ENCODE measurements at regions not wholly inside any gene's neighbourhood (a gene's known extent, or its start where the extent isn't known, plus 50 kb on each side); places are given as distances from the start of the nearest gene placed in this dataset.
"Not testable (repeated sequence)": the region's sequence is repeated elsewhere in the genome, so short reads cannot be mapped to it uniquely, and the experiment has no call there.

- DNase-seq (ENCODE audit: low spot score), result no peak
Measured at GRCh38 chr7:140283472-140283871, 106.7 kb upstream of the KDM7A start.

DNA sequence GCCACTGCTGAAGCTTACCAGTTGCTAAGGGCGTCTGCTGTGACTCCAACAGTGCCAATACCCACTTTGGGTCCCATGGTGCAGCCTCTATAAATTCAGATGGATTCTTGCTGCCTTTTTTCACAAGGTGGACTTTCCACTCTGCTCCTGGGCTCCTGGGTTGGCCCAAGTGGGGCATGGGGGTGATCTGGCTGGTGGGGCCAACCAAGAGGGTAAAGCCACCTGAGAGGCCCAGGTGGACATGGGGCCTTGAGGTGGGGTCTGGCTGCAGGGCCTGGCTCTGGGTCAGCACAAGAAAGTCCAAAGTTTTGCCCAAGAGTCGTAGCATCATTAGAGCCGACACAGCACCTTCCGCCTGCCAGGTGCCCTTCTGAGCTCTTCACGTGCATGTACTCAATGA lies 105.2 kb upstream of the KDM7A start:
- DNase-seq (ENCODE audit: low spot score), result no peak

GRCh38 chr7:140281255-140281654 lies 104.5 kb upstream of the KDM7A start:
- no peak for DNase-seq (ENCODE audit: low spot score)

DNA sequence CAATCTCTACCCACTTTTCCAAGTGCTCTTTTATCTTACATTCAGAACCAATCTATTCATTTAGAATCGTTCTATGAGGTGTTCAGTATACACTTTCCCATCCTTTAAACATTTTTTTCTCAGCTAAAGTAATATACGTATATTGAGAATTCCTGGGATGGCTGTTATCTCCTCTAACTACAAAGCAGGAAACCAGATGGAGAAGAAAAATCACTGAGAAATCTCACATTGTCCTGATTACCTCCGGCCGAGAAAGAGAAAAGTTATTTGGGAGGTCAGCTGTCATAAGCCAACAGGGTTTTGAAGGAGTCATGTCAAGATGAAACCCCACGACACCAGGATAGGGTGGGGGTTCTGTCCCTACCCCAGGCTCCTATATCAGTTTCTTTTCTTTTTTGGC lies 99.2 kb upstream of the KDM7A start:
- no peak for DNase-seq (ENCODE audit: low spot score)

DNA sequence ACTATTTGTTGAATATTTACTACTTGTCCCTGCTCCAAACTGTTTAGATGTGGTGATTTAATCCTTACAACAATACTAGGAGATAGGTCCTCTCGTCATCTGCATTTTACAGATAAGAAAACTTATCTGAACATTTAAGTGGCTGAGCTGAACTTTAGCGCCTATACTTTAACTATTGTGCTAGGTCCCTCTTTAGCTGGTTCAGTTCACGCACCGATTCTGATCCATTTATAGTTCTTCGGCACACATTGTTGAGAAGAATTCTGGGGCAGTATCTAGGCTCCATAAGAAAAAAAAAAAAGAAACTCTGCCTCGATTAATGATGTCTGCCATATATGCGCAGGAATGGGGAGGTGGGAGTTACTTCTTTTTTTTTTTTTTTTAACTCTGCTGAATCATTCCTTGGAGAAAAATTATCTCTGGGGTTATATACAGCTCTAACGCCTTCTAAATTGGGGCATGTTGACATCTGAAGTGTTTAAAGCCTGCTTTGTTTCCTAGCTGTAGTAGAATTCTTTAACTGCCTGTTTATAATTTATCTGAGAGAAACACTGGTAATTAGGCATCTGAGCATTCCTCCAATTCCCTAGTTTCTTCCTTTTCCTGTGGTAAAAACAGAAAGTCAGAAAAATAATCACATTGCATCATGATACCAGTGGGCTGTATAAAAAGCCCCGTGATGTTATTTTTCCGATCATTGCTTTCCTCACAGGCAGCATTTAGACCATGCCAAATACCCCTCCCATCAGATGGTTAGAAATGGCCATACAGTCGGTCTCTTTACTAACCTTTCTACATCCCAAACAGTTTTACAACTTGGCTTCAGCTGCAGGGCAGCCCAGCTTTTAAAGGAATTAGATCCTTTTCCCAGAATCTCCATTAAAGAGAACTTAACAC lies 98.5 kb upstream of the KDM7A start:
- DNase-seq (ENCODE audit: low spot score), result no peak

- no peak for DNase-seq (ENCODE audit: low spot score)
Measured at GRCh38 chr7:140273417-140273816, 96.6 kb upstream of the KDM7A start.

- DNase-seq (ENCODE audit: low spot score), result not testable (repeated sequence)
Measured at GRCh38 chr7:140271643-140271968, 94.8 kb upstream of the KDM7A start.

- DNase-seq (ENCODE audit: low spot score), result no peak
Measured at GRCh38 chr7:140269004-140269638, 92.3 kb upstream of the KDM7A start.

DNA sequence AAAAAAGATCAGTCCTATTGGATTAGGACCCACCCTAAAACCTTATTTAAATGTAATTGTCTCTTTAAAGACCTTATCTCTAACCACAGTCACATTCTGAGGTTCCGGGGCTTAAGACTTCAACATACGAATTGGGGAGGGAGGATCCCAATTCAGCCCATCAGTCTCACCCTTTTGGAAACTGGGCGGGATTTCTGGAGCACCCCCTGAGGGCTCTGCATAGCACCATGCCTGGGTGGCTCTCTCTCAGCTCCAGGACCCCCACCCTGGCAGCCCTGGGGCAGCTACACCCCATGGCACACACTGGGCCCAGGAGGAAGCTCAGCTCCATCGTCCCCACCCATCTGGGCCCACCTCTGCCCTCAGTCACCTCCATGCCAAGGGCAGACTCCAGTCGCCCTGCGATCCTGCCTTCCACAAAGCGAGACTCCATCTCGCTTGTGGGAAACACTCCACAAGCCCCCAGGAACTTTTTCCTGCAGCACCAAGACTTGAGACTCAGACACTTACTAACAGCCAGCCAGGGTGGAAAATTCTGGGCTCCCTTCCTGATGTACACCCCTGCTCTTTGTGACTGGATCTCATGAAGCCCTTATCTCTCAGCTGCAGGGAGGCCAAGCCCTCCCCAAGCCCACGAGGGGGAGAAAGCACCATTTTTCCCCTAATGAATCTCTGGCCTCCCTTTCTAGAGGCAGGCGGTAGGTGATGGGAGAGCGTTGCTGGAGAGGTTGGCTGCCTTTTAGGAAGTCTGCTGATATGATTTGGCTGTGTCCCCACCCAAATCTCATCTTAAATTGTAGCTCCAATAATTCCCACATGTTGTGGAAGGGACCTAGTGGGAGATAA lies 90.8 kb upstream of the KDM7A start:
- no peak for DNase-seq (ENCODE audit: low spot score)

DNA sequence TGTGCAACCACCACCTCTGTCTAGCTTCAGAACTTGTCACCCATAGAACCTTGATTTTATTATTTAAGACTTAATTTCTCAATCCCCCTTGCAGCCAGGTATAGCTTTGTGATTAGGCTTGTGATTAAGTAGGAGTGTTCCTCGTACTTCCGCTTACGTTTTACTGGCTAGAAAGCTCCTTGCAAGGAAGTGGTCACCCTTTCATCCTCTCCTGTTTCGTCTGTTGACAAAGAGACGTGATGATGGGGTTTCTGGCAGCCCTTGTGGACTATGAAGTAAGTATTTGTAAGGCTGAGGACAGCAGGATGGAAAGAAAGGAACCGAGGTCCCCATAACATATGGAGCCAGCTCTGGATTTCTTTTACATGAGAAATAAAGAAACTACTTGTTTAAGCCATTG lies 86.5 kb upstream of the KDM7A start:
- DNase-seq (ENCODE audit: low spot score), result peak; percentile 47

DNA sequence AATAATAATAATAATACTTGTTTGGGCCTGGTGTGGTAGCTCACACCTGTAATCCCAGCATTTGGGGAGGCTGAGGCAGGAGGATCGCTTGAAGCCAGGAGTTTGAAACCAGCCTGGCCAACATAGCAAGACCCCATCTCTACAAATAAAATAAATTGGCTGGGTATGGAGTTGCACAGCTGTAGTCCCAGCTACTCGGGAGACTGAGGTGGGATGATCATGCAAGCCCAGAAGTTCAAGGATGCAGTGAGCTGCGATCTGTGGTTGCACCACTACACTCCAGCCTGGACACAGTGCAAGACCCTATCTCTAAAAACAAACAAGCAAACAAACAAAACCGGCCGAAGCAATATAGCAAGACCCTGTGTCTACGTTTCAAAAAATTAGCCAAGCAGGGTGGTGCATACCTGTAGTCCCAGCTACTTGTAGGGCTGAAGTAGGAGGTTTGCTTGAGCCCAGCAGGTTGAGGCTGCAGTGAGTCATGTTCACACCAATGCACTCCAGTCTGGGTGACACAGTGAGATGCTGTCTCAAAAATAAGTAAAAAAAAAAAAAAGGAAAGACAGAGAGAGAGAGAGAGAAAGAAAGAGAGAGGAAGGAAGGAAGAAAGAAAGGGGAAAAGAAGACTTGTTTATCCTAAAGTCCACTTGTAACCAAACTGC lies 85.6 kb upstream of the KDM7A start:
- peak; percentile 33 for DNase-seq (ENCODE audit: low spot score)

GRCh38 chr7:140261522-140261921 lies 84.7 kb upstream of the KDM7A start:
- DNase-seq (ENCODE audit: low spot score), result no peak

DNA sequence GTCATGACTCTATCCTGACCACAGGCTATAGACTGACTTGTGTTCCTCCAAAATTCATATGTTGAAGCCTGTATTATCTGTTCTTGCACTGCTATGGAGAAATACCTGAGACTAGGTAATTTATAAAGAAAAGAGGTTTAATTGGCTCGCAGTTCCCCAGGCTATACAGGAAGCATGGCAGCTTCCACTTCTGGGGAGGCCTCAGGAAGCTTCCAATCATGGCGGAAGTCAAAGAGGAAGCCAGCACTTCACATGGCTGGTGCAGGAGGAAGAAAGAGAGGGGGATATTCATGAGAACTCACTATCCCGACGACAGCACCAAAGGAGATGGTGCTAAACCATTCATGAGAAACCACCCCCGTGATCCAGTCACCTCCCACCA lies 84.3 kb upstream of the KDM7A start:
- DNase-seq (ENCODE audit: low spot score), result no peak

GRCh38 chr7:140260352-140261104 lies 83.7 kb upstream of the KDM7A start:
- no peak for DNase-seq (ENCODE audit: low spot score)

GRCh38 chr7:140257278-140257677 lies 80.5 kb upstream of the KDM7A start:
- DNase-seq (ENCODE audit: low spot score), result not testable (repeated sequence)

- DNase-seq (ENCODE audit: low spot score), result not testable (repeated sequence)
Measured at GRCh38 chr7:140254976-140255375, 78.2 kb upstream of the KDM7A start.

- no peak for DNase-seq (ENCODE audit: low spot score)
Measured at GRCh38 chr7:140249036-140249806, 72.4 kb upstream of the KDM7A start.

DNA sequence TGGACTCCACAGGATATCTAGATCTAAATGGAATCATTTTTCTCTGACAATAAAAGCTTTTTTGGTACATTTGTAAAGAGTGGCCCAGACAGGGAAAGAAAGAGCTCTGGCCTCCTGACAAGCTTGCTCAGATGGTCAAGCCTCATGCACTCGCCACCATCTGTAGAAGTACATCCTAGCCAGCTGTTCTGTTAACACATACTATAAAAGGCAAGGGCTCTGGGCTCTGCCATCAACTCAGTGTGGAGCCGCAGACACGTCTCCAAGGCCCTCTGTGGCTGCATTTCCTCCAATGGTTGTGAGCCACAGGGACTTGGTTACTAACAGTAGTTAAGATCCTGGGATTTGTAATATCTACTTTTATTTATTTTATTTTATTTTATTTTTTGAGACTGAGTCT lies 70.8 kb upstream of the KDM7A start:
- no peak for DNase-seq (ENCODE audit: low spot score)

GRCh38 chr7:140245611-140246105 lies 68.9 kb upstream of the KDM7A start:
- no peak for DNase-seq (ENCODE audit: low spot score)

Data from CD4-positive, alpha-beta T cell treated with Interleukin-15 for 4 hours (primary cell).